ENCODE measurements at regions not wholly inside any gene's neighbourhood (a gene's known extent, or its start where the extent isn't known, plus 50 kb on each side); places are given as distances from the start of the nearest gene placed in this dataset.
"Not testable (repeated sequence)": the region's sequence is repeated elsewhere in the genome, so short reads cannot be mapped to it uniquely, and the experiment has no call there.

DNA sequence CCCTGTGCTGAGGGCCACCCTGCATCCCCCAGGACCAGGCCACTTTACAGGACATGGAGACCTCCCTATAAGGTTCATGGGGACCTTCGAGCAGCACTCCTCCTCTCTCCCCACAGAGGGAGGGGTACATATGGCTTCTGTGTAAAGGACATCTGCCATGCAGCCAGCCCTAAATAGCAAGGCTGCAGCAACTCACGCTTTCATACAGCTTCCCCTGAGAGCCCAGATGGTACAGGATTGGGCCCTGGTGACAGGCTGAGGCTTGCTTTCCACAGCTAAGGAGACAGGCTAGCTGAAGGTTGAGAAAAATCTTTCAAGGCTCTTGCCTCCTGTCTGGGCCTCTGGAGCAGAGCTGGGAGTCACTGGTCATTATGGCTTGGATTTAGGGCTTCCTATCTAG is 147.0 kb upstream of the ZNF366 start:
- no peak for DNase-seq (ENCODE audit: extremely low read depth in 1 of 2, low read depth in 1 of 2)

DNA sequence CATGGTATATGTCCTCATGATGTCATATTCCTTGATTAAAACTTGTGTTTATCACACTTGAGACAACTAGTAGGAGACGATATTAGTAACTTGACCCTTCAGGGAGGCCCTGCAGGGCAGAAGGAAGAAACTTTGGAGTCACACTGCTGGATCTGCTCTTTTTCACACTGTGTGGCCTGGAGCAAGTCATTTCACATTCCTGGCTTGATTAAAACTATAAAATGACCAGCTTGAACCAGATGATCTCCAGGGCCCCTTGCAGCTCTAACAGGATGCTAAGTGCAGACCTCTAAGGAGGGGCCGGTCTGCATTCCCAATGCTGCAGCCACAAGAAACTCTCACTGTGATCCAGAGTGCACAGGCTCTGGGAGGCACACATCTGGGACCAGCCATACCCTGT is 146.4 kb upstream of the ZNF366 start:
- DNase-seq (ENCODE audit: extremely low read depth in 1 of 2, low read depth in 1 of 2) = no peak

DNA sequence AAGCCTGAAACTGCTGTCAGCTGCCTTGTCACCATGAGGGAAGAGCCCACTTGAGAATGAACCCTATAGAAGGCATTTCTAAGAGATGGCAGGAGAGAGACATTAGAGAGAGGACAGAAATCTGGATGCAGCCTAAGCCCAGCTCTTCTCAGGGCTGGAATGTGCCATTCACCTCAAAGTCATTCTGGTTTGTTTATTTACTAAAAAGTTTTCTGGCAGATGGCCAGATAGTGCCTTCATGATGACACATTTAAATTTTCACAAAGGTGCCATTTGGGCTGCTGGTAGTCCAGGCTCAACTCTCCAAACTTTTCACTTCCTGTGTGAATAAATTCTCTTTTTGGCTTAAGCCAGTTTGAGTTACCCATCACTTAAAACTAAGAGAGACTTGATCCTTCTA is 144.6 kb upstream of the ZNF366 start:
- no peak for DNase-seq (ENCODE audit: extremely low read depth in 1 of 2, low read depth in 1 of 2)

DNA sequence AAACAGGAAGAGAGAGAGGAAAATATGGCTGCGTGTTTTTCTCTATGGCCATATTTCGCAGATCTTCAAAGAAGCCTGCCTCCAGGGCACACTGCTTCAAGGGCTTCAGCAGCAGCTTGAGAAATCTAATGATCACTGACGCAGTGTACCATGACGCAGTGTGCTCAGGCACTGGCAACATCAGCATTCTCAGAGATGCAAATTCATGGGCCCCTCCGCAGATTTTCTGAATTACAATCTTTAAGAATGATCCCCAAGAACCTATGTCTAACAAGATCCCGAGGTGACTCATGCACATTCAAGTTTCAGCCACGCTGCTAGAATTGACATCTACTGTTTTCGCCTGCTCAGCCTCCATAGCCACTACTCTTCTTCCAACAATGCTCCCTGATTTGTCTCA is 143.9 kb upstream of the ZNF366 start:
- DNase-seq (ENCODE audit: extremely low read depth in 1 of 2, low read depth in 1 of 2) = no peak

DNA sequence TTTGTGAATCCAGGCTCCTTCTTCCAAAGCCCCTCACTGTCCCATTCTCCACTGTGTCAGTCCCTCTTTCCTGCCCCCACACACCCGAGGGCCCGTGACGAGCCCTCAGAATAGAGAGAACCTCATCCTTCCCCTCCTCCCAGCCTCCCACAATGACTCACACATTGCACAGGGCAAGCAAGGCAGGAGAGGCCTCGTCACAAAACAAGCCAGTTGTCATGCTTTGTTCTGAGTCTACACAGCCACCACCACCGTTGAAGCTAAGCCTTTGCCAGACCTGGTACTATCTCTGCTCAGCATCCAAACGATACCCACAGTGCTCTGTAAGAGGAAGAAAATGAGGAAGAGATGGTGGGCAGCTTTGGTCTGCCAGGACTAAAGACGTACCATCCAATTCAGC is 142.2 kb upstream of the ZNF366 start:
- DNase-seq (ENCODE audit: extremely low read depth in 1 of 2, low read depth in 1 of 2) = no peak

DNA sequence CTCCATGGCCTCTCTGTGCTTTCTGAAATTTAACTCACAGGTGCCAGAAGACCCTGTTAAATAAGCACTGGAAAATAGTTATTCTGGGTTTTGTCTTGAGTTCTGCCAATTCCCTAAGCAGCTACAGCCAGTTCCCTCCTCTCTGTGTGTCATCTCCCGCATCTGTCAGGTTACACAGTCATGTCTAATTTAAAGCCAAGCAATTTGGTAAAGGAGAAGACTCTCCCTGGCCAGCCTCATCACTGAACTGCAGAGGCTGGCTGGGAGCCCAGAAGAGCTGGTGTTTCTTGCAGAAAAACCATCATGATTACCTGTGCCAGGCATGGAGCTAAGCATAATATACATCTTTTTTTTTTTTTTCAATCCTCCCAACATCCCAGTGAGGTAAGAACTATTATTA is 141.3 kb upstream of the ZNF366 start:
- DNase-seq (ENCODE audit: extremely low read depth in 1 of 2, low read depth in 1 of 2) = no peak

DNA sequence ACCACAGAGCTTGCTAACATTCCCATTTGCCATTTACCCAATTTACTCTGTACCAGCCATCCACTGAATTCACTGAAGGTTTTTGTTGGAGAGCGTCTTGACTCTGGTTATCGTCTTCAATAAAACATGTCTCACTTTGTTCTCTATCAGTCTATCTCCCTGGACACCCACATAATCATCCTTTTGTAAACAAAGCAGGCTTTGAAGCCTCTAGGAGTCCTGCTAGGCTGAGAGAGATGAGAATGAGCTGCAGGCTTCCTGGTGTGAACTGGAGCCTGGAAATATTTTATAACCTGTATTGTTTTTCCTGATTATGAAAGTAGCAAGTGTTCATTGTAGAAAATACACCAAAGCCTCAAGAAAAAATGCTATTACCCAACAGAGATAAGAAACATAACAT is 140.6 kb upstream of the ZNF366 start:
- DNase-seq (ENCODE audit: extremely low read depth in 1 of 2, low read depth in 1 of 2) = no peak

DNA sequence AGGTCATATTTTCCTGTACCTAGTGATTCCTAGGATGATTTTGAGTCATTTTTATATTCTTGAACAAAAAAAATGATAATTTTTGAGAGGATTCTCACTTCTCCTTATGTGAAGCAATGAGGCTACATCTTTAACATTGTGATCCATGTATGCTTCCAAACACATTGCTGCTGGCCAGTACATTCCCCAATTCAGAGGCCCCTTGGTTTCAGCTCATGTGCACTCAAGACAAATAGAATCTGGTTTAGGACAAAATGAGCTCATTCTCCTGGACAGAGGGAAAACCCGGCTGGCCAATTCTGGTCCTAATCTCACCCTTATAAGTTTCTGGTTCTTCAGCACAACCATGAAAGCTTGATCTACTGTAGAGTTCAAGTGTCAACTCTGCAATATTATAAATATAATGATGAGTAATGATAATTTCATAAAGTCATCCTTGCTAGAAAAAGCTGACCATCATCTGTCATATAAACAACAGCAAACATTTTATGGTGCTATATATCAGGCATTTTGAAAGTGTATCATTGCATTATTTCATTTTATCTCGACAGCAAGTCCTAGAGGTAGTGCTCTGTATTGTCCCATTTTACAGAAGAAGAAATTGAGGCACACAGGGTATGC is 139.1 kb upstream of the ZNF366 start:
- no peak for DNase-seq (ENCODE audit: extremely low read depth in 1 of 2, low read depth in 1 of 2)

DNA sequence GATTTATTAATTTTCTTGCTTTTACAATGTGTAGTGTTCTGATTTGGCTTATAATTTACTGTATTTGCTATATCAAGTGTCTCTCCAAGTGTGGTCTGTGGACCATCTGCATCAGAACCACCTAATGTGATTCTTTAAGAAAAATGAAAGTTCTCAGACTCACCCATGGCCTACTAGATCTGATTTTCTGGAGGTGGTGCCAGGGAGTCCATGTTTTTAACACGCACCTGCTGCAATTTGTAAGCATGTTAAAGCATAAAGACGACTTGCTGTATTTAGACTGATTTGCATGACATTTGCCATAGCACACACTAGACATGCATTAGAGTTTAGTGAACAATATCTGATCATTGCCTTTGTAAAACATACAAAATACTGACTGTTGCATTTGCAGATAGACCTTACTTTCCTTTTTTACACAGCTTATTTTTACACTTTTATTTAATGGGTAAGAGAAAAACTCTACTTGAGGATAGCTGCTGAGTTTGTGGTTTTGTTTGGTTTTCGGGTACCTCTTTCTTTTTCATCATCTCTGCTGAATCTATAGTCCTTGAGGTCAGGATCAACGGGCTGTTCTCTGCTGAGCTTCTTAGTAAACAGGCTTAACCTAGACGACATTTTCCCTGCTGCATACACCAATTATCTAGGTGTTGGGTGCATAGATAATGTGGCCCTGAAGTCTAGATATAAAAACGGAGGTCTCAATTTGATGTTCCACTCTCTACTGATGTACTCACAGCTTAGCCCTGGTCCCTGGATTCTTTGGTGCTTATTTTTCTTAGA is 138.0 kb upstream of the ZNF366 start:
- no peak for DNase-seq (ENCODE audit: extremely low read depth in 1 of 2, low read depth in 1 of 2)

DNA sequence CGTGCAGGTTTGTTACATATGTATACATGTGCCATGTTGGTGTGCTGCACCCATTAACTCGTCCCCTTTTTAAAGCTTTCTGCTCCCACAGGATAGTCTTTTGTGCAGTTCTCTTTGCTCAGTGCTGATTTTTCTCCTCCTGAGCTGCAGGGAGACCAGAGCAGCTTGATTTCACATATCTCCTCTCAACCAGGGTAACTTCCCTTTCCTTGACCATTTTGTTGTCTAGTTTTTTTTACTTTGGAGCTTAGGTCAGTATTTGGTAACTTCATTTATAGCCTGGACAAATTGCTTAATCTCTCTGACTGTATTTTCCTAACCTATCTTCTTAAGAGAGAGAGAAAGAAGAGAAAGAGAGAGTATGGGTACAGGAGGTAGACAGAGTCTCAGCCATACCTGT is 137.1 kb upstream of the ZNF366 start:
- DNase-seq (ENCODE audit: extremely low read depth in 1 of 2, low read depth in 1 of 2) = no peak

DNA sequence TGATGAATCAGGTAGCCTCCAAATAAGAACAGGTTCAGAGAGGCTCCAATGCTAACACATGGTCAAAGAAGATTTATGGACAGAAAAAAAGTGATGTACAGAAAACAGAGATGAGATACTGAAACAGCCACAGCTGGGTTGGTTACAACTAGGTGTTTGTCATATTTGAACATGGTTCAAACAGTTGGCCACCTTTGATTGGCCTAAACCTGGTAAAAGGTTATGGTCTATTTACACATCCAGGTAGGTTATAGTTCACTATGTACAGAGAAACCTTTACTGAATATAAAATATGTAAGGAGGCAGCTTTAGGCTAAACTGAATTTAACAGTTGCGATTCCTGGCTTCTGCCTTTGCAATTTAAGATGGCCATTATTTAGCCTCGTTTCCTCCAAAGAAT is 134.0 kb upstream of the ZNF366 start:
- DNase-seq (ENCODE audit: extremely low read depth in 1 of 2, low read depth in 1 of 2) = no peak

DNA sequence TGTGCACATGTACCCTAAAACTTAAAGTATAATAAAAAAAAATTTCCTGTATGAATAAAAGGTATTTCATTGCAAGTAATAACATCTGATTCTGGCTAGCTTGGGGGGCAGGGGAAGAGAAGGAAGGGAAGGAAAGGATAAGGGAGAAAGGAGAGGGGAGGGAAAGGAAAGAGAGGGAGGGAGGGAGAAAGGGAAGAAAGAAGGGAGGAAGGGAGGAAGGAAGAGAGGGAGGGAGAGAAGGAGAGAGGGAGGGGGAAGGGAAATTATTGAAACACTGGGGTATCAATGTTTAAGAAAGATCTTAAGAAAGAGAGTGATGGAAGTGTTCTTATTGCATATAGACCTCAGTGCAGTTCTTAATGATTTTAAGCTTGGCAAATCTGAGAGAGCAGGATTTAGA is 129.8 kb upstream of the ZNF366 start:
- no peak for DNase-seq (ENCODE audit: extremely low read depth in 1 of 2, low read depth in 1 of 2)

DNA sequence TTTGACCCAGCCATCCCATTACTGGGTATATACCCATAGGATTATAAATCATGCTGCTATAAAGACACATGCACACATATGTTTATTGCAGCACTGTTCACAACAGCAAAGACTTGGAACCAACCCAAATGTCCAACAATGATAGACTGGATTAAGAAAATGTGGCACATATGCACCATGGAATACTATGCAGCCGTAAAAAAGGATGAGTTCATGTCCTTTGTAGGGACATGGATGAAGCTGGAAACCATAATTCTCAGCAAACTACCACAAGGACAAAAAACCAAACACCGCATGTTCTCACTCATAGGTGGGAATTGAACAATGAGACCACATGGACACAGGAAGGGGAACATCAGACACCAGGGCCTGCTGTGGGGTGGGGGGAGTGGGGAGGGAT is 129.4 kb upstream of the ZNF366 start:
- DNase-seq (ENCODE audit: extremely low read depth in 1 of 2, low read depth in 1 of 2) = not testable (repeated sequence)

DNA sequence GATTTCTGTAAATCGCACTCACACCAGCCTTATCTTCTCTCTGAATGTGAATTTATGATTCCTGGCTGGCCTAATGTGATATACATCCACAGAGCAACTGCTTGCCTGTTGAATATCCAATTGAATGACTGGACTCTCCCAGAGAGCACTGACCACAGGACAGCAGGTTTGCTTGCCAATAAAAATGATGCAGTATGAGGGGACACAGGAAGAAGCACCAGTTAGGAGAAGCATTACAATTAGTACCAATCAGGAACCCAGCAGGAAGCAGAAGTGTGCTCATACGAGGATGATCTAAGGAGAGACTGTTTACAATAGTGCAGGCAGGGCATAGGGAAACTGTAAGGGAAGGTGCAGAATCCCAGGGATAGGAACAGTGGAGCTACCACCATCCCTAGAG is 127.2 kb upstream of the ZNF366 start:
- DNase-seq (ENCODE audit: extremely low read depth in 1 of 2, low read depth in 1 of 2) = no peak

DNA sequence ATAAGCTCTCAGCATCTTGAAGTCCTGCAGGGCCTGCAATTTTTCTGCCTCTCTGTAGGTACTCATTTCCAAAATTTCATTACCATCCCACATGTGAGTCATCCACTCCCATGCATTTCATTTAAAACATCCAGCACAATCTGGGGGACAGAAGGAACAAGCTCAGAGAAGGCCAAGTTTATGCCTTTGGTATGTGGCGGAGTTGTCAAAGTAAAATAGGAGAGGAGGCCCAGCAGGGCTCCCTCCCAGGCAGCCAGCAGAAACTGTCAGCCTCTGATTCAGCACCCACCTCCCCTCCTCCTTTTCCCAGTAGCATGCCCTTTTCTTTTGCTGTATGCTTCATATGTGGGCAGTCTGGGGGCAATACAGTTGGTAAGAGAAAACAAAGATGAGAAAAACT is 126.4 kb upstream of the ZNF366 start:
- no peak for DNase-seq (ENCODE audit: extremely low read depth in 1 of 2, low read depth in 1 of 2)

DNA sequence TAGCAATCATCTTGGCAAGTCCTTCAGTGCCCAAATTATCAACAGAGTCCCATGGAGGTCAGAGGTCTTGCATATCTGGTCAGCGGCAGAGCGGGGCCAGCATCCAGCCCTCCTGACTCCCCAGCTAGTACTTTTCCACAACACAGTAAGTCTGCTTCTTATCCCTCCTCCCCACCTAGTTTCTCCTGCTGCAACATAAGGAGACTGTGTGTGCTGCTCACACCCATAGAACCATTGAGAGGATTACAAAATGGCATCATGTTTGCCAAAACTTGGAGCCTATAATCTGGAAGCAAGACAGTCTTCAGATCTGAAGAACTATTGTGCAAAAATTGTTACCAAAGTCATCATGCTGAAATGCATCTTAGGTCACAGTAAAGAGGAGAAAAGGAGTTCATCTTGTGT is 125.8 kb upstream of the ZNF366 start:
- no peak for DNase-seq (ENCODE audit: extremely low read depth in 1 of 2, low read depth in 1 of 2)

DNA sequence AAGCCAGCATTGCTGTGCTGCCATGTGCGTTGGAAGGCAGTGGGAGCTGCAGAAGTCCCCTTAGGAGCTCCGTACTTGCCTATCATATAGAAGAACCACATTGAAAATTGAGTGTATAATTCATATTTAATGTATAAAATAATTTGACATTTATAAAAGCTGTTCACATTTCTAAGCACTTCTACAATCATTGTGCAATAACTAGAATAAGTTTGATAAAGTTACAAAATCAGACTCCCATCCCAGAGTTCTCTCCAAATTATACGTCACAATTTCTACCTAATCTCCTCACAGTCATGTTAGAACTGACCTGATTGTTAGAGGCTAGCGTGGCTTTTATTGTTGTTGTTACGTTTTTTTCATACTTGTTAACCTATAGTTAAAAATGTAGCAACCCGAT is 123.5 kb upstream of the ZNF366 start:
- no peak for DNase-seq (ENCODE audit: extremely low read depth in 1 of 2, low read depth in 1 of 2)

DNA sequence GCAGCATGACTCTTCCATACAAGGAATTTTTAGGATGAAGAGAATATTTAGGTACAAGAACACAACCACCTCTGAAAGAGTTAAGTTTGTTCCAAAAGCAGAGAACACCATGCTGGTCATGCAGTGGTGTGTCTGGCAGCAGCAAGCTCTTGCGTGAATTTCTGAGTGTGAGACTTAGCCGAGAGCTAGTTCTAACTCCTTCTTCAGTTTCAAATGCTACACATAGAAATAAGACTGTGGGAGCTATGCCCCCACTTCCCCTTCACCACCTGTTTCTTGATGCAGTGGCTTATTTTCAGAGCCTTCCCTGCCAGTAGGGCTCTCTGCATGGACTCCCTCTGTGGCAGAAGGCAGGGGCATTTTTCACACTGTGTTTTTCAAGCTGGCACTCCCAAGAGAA is 122.9 kb upstream of the ZNF366 start:
- no peak for DNase-seq (ENCODE audit: extremely low read depth in 1 of 2, low read depth in 1 of 2)

DNA sequence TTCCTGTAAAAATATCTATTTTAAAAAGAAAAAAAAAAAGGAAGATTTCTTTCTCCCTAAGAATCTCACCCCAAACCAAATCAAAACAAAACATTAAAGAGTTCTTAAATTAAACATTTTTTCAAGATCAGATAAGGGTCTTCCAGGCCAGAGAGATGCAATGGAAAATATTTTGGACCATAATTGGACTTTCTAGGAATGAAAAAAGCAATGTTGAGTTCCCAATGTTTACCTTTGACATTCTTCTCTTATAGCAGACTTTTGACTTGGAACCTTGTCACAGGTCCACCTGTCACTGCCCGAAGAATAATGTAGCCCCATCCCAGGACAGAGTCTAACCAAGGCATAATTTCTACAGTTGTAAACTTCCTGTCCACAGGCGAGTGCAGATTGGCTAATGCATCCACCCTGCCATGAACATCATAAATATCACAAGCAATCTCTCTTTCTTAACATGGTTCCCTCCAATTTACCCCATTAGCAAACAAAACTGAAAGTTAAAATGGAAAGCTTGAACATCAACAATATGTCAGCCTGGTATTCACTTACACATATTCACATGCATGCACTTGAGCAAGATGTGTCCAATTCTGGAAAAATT is 121.7 kb upstream of the ZNF366 start:
- DNase-seq (ENCODE audit: extremely low read depth in 1 of 2, low read depth in 1 of 2) = no peak

DNA sequence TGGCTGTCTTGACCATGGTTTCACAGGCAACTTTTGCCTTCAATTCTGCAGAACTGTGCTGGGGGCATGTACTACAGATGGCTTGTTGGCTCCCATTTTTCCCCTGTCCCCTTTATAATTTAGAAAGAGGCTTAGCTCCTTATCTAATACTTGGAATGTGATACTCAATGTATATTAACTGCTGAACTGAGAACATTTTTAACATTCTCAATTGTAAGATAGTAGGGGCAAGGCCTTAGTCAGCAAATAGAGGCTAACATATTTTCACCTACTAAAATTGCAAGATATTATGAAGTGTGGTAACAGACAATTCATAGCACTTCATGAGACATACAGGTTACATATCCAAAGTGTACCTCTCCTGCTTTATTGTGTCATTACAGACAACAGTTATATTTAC is 118.1 kb upstream of the ZNF366 start:
- DNase-seq (ENCODE audit: extremely low read depth in 1 of 2, low read depth in 1 of 2) = no peak

DNA sequence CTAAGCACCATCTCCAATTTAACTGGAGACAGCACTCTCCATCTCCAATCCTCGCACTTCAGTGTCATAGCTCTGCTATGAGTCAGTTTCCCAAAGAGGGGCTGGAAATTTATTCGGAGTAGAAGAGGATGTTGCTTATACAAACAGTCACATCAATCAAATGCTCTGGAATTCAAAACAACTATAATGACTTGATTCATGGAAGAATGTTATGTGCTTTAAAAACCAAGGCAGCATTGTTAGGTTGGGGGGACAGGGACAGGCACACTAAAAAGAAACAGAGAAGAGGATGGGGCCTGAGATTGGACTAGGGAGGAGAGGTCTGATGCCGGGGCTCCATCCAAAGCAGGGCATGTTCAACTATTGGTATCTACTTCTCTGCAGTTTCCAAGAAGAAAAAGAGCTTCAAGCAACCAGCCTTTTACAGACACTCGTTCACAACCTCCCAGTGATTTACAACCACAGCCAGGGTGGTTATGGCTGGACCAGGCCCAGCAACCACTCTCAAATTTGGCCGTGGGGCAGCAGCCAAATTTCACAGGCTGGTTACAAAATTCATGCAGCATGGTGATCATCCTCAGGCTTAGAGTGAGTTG is 117.5 kb upstream of the ZNF366 start:
- DNase-seq (ENCODE audit: extremely low read depth in 1 of 2, low read depth in 1 of 2) = no peak

DNA sequence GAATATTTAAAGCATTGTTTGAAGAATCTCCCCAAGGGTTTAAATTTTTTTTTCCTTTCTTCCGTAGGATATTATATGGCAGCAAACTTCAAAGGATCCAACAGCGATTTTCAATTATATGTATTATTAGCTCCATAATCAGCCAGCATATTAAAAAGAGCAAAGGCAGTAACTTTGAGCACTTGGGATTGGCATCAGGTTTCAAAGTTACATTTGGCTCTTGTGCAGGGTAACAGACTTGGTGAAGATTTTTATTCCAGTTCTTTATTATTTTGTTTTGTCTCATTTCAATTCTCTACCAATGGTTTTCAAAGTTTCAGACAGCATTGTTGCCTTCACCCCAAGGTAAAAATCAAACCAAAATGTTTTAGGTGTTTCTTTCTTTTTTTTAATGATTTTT is 116.7 kb upstream of the ZNF366 start:
- no peak for DNase-seq (ENCODE audit: extremely low read depth in 1 of 2, low read depth in 1 of 2)

Measured in activated CD8-positive, alpha-beta memory T cell treated with anti-CD3 and anti-CD28 coated beads for 1 hour (primary cell).